ENCODE measurements at regions not wholly inside any gene's neighbourhood (a gene's known extent, or its start where the extent isn't known, plus 50 kb on each side); places are given as distances from the start of the nearest gene placed in this dataset.

- TF ChIP-seq SIN3A (IDR thresholded peaks at IDR 0.05; ENCODE audit: borderline replicate concordance, insufficient read depth, low read length): no peak
- TF ChIP-seq FOXP2 (optimal IDR thresholded peaks at IDR 0.05; ENCODE audit: borderline replicate concordance, extremely low read depth, extremely low read length, insufficient read depth): no peak
Observed at GRCh38 chr5:38777111-38777510, 68.7 kb upstream of the OSMR start.

Measured in PFSK-1 (cell line).